Psoas muscle (tissue), 7 donors: ENCODE measurements at regions not wholly inside any gene's neighbourhood (a gene's known extent, or its start where the extent isn't known, plus 50 kb on each side); places are given as distances from the start of the nearest gene placed in this dataset.
"Not testable (repeated sequence)": the region's sequence is repeated elsewhere in the genome, so short reads cannot be mapped to it uniquely, and the experiment has no call there.

Experiments used
- ATAC-seq, 4 donors: fragments of 200-7000 bp; cut with Tn5 transposase; one replicate each; pipeline ENCODE4 v1.9.1; 2020; ENCODE audit warnings: moderate library complexity in 3 of 4, mild to moderate bottlenecking in 2 of 4
- DNase-seq, 2 donors: peaks; one replicate each; pipeline ENCODE4 v3.0.0-alpha.2; 2020
- H3K27ac ChIP-seq: fragments of 200-600 bp; one replicate; pipeline ENCODE4 v1.8.0; 2022
- H3K27me3 ChIP-seq, 3 donors: fragments of 200-600 bp in 1 of 3; one replicate each; pipeline versions ENCODE4 v1.6.1 to v1.8.0; 2013 to 2022; ENCODE audit warnings: low read length in 2 of 3, mild to moderate bottlenecking in 2 of 3, moderate library complexity in 1 of 3; ENCODE audit not compliant: insufficient read depth in 3 of 3
- H3K36me3 ChIP-seq, 2 donors: fragments of 200-600 bp in 1 of 2; one replicate each; pipeline versions ENCODE4 v1.6.1 to v1.8.0; 2013 to 2022; ENCODE audit warnings: low read depth in 1 of 2, mild to moderate bottlenecking in 1 of 2, moderate library complexity in 1 of 2; ENCODE audit not compliant: insufficient read depth in 1 of 2
- H3K4me1 ChIP-seq: fragments of 200-600 bp; one replicate; pipeline ENCODE4 v1.8.0; 2022
- H3K4me3 ChIP-seq: fragments of 200-600 bp; one replicate; pipeline ENCODE4 v1.8.0; 2022; ENCODE audit warnings: mild to moderate bottlenecking
- H3K9me3 ChIP-seq: fragments of 200-600 bp; one replicate; pipeline ENCODE4 v1.8.0; 2022
- WGBS, 3 donors: extraction: QIAGEN DNeasy Blood & Tissue Kit; methylation state at CpG; one replicate each; pipeline versions ENCODE4 v1.1.6 to v1.1.7; 2013; 5-methylcytosine and 5-hydroxymethylcytosine counted together
- intact Hi-C, 2 donors: fragments of 100-400 bp; cut with DNase I; formaldehyde crosslinking; loops; one replicate each; pipeline versions ENCODE4 v1.11.0 to v1.14.2; 2022
- TF ChIP-seq, protein P1 (sequence below): fragments of 200-600 bp; IDR thresholded peaks from one replicate; pipeline ENCODE4 v1.8.0; 2022; ENCODE audit warnings: antibody characterized with exemption
- donor health status: healthy with polysubstance abuse.
- donor health status: DM: no; HTN: no; CAD: no; lungs with moderate emphysema.
- donor health status: Bipolar disorder and iron deficiency.
- donor health status: healthy.
- donor health status: DM: yes; HTN: yes; CAD: no.
- donor health status: DM: no; HTN: no; CAD: no.
- donor health status: DM: yes; HTN: yes; CAD: no.

DNA sequence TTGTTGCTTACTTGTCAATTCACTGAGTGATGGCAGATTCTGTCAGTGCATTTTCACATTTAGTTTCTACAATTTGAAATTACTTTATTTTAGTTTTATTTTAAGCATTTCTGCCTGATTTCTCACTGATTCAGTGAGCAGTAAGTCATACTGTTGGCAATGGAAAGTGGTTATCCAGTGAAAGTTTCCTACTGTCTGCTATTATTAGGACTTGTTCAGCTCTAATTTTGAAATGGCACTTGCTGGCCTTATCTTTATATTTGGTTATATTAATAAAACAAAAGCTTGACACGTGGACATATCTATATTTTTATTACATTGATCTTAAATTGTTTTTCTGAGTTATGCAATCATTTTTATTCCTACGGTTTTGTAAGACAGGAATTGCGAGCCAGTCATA, 871.8 kb upstream of the SLC35B3 start:
- DNase-seq (no peak), ATAC-seq (no peak)
- Histone ChIP-seq H3K4me3 (no peak overlapping the region), H3K4me1 (no peaks in the 10 kb centered on the region), H3K27ac (no peak overlapping the region), H3K36me3 (no peaks in the 10 kb centered on the region), H3K27me3 (no peaks in the 10 kb centered on the region), H3K9me3 (no peaks in the 10 kb centered on the region)
- 63 to 67% (median 67%) methylated on average over 3 of the region's 3 CpGs for WGBS, 3 donors
- intact Hi-C loops: no loop called here
- TF ChIP-seq, protein P1, sequence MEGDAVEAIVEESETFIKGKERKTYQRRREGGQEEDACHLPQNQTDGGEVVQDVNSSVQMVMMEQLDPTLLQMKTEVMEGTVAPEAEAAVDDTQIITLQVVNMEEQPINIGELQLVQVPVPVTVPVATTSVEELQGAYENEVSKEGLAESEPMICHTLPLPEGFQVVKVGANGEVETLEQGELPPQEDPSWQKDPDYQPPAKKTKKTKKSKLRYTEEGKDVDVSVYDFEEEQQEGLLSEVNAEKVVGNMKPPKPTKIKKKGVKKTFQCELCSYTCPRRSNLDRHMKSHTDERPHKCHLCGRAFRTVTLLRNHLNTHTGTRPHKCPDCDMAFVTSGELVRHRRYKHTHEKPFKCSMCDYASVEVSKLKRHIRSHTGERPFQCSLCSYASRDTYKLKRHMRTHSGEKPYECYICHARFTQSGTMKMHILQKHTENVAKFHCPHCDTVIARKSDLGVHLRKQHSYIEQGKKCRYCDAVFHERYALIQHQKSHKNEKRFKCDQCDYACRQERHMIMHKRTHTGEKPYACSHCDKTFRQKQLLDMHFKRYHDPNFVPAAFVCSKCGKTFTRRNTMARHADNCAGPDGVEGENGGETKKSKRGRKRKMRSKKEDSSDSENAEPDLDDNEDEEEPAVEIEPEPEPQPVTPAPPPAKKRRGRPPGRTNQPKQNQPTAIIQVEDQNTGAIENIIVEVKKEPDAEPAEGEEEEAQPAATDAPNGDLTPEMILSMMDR: no peak

DNA sequence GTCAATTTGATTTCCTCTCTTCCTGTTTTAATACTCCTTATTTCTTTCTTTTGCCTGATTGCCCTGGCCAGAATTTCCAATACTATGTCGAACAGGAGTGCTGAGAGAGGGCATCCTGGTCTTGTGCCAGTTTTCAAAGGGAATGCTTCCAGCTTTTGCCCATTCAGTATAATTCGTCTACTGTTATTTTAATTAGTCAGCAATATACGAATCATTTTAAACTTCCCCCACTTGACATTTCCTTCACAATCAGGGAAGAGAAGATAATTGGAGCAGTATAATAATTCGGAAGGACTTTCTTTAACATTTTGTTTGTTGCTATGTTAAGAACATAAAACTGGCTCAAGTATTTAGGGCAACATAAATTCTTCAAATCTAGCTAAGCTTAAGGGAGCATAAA, 860.3 kb upstream of the SLC35B3 start:
- Histone ChIP-seq H3K36me3 (no peaks in the 10 kb centered on the region), H3K4me1 (no peaks in the 10 kb centered on the region), H3K4me3 (no peak overlapping the region), H3K27me3 (no peaks in the 10 kb centered on the region), H3K27ac (no peak overlapping the region), H3K9me3 (no peaks in the 10 kb centered on the region)
- intact Hi-C loops: no loop called here
- TF ChIP-seq, protein P1: no peak
- WGBS, 3 donors: 63 to 73% (median 68%) methylated on average over 4 of the region's 4 CpGs
- DNase-seq (no peak), ATAC-seq (no peak)

DNA sequence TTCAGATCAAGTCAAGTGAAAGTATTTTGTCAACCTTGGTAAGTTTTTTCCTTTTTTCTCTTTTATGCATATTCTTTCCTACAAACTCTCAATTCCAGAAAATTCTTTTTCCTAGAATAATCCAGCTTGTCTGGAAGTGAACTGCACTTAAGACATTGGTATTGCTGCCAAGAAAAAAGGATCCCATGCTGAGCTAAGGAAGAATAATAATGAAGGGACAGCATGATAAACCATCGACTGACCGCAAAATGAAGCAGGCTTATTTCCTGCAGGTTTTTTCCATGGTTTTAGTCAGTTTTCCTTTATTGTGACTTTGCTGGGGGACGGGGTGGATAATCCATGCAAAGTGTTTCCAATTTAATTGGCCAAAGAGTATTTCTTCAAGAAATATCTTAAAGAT, 857.6 kb upstream of the SLC35B3 start:
- Histone ChIP-seq H3K36me3 (no peaks in the 10 kb centered on the region), H3K4me3 (no peak overlapping the region), H3K4me1 (no peaks in the 10 kb centered on the region), H3K27ac (no peak overlapping the region), H3K9me3 (no peaks in the 10 kb centered on the region), H3K27me3 (no peaks in the 10 kb centered on the region)
- intact Hi-C loops: no loop called here
- TF ChIP-seq, protein P1: no peak
- no peak for ATAC-seq
- no peak for DNase-seq
- WGBS, 3 donors: 51 to 65% (median 63%) methylated on average over 3 of the region's 3 CpGs

DNA sequence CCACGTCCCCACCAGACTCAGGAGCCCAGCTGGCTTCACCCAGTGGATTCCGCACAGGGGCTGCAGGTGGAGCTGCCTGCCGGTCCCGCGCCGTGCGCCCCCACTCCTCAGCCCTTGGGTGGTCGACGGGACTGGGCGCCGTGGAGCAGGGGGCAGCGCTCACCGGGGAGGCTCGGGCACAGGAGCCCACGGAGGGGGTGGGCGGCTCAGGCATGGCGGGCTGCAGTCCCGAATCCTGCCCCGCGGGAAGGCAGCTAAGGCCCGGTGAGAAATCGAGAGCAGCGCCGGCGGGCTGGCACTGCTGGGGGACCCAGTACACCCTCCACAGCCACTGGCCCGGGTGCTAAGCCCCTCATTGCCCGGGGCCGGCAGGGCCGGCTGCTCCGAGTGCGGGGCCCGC, 855.0 kb upstream of the SLC35B3 start:
- H3K27me3 ChIP-seq, ATAC-seq, H3K4me1 ChIP-seq, H3K4me3 ChIP-seq, DNase-seq, H3K36me3 ChIP-seq, intact Hi-C loops, H3K9me3 ChIP-seq, H3K27ac ChIP-seq: not testable (repeated sequence)
- WGBS, 3 donors: 92 to 97% (median 96%) methylated on average over 24 to 32 of the region's 32 CpGs

GRCh38 chr6:9272671-9273070, 837.3 kb upstream of the SLC35B3 start:
- no peaks in the 10 kb centered on the region for H3K9me3 ChIP-seq

More at GRCh38 chr6:9272671-9273070, 837.3 kb upstream of the SLC35B3 start:
- Histone ChIP-seq H3K4me3 (no peak overlapping the region), H3K4me1 (no peaks in the 10 kb centered on the region), H3K36me3 (no peaks in the 10 kb centered on the region), H3K27me3 (no peaks in the 10 kb centered on the region), H3K27ac (no peak overlapping the region)
- DNase-seq (no peak), ATAC-seq (no peak)
- intact Hi-C loops: no loop called here
- TF ChIP-seq, protein P1: no peak
